ENCODE measurements at regions not wholly inside any gene's neighbourhood (a gene's known extent, or its start where the extent isn't known, plus 50 kb on each side); places are given as distances from the start of the nearest gene placed in this dataset.

GRCh38 chr7:83799333-83799732, 150.4 kb upstream of the SEMA3E start:
- TF ChIP-seq CTCF (conservative IDR thresholded peaks at IDR 0.05 in 1 of 2, IDR thresholded peaks at IDR 0.05 in 1 of 2; ENCODE audit: extremely low read depth in 1 of 2, insufficient read depth in 1 of 2, low read depth in 1 of 2, low read length in 2 of 2), result no peak
- no peak for TF ChIP-seq EZH2 (IDR thresholded peaks at IDR 0.05; ENCODE audit: borderline replicate concordance, low read length)

All from mammary epithelial cell (primary cell).